Keratinocyte (primary cell): ENCODE measurements at regions not wholly inside any gene's neighbourhood (a gene's known extent, or its start where the extent isn't known, plus 50 kb on each side); places are given as distances from the start of the nearest gene placed in this dataset.

ENCODE experiments used
- DNase-seq: peaks from one replicate; pipeline ENCODE4 v3.0.0-alpha.2; 2011; ENCODE audit warnings: low read depth, missing footprints, low spot score
- FAIRE-seq: peaks from 2 replicates; lab custom pipeline; 2011; peaks lifted over from hg19 to GRCh38; lab: Jason Lieb, UNC
- H2AFZ ChIP-seq: 2 replicates; pipeline ENCODE4 v1.6.0; 2012; ENCODE audit warnings: low read length, control low read depth, inconsistent platforms; ENCODE audit not compliant: control insufficient read depth
- H3K27ac ChIP-seq: 2 replicates; pipeline ENCODE4 v1.5.1; 2011; ENCODE audit warnings: low read length; ENCODE audit not compliant: control insufficient read depth, insufficient read depth
- H3K27me3 ChIP-seq: 3 replicates; pipeline ENCODE4 v1.6.0; 2011; ENCODE audit warnings: low read length; ENCODE audit not compliant: control insufficient read depth, insufficient read depth; ENCODE audit errors: extremely low read depth
- H3K36me3 ChIP-seq, 2 experiments: 2 replicates in 1 of 2; 3 replicates in 1 of 2; pipeline ENCODE4 v1.5.1; 2011; ENCODE audit warnings: low read length in 2 of 2, mild to moderate bottlenecking in 1 of 2; ENCODE audit not compliant: control insufficient read depth in 2 of 2, insufficient read depth in 2 of 2; ENCODE audit errors: extremely low read depth in 1 of 2
- H3K4me1 ChIP-seq: 3 replicates; pipeline ENCODE4 v1.5.1; 2011; ENCODE audit warnings: low read length; ENCODE audit not compliant: control insufficient read depth, insufficient read depth; ENCODE audit errors: extremely low read depth
- H3K4me2 ChIP-seq: 3 replicates; pipeline ENCODE4 v1.6.0; 2011; ENCODE audit warnings: low read depth, low read length; ENCODE audit not compliant: control insufficient read depth, insufficient read depth; ENCODE audit errors: extremely low read depth
- H3K4me3 ChIP-seq, 3 experiments: fragments of 200-600 bp in 1 of 3; sonication (generic) in 1 of 3; 2 replicates in 2 of 3; 3 replicates in 1 of 3; pipeline ENCODE4 v1.5.1; 2011 to 2016; ENCODE audit warnings: low read length in 3 of 3, mild to moderate bottlenecking in 3 of 3, control low read depth in 2 of 3, inconsistent platforms in 1 of 3, low read depth in 1 of 3, mixed read lengths in 1 of 3, mixed run types in 1 of 3, moderate library complexity in 1 of 3; ENCODE audit not compliant: control insufficient read depth in 2 of 3, insufficient read depth in 2 of 3; ENCODE audit errors: extremely low read depth in 1 of 3
- H3K79me2 ChIP-seq: 2 replicates; pipeline ENCODE4 v1.6.0; 2012; ENCODE audit warnings: low read length; ENCODE audit not compliant: control insufficient read depth, insufficient read depth
- H3K9ac ChIP-seq: 3 replicates; pipeline ENCODE4 v1.6.0; 2011; ENCODE audit warnings: low read length; ENCODE audit not compliant: control insufficient read depth, insufficient read depth; ENCODE audit errors: extremely low read depth
- H3K9me1 ChIP-seq: 3 replicates; pipeline ENCODE4 v1.6.0; 2011; ENCODE audit warnings: low read length; ENCODE audit not compliant: control insufficient read depth, insufficient read depth; ENCODE audit errors: extremely low read depth
- H3K9me3 ChIP-seq: 2 replicates; pipeline ENCODE4 v1.5.1; 2012; ENCODE audit warnings: low read depth, low read length; ENCODE audit not compliant: control insufficient read depth
- H4K20me1 ChIP-seq: 3 replicates; pipeline ENCODE4 v1.6.0; 2011; ENCODE audit warnings: low read length; ENCODE audit not compliant: control insufficient read depth, insufficient read depth; ENCODE audit errors: extremely low read depth
- CTCF ChIP-seq, 3 experiments: IDR thresholded peaks in 1 of 3; conservative IDR thresholded peaks in 1 of 3; optimal IDR thresholded peaks in 1 of 3; 2 replicates in 2 of 3; 3 replicates in 1 of 3; pipeline versions ENCODE3 to v1.5.1; 2011; ENCODE audit warnings: low read length in 3 of 3, mild to moderate bottlenecking in 3 of 3, moderate library complexity in 2 of 3, control low read depth in 1 of 3, inconsistent platforms in 1 of 3; ENCODE audit not compliant: insufficient read depth in 2 of 3; ENCODE audit errors: extremely low read depth in 1 of 3
- EZH2 ChIP-seq: IDR thresholded peaks from one replicate; pipeline ENCODE4 v1.6.1; 2012; ENCODE audit warnings: inconsistent platforms, mild to moderate bottlenecking, low read length, moderate library complexity
- dilution Hi-C: fragments of 300-500 bp; cut with MboI; formaldehyde crosslinking; loops from one replicate; pipeline ENCODE4 v1.7.0; 2020; ENCODE audit warnings: low sequenced_read_pairs; ENCODE audit not compliant: extremely low pct_ligation_motif_present

- no peaks in the 10 kb centered on the region for H3K9me3 ChIP-seq
- H3K36me3 ChIP-seq, result no peaks in the 10 kb centered on the region
- H3K27ac ChIP-seq, result no peak overlapping the region
- H3K9me1 ChIP-seq, result no peaks in the 10 kb centered on the region
- no peak overlapping the region for H2AFZ ChIP-seq
- H3K4me3 ChIP-seq, result no peak overlapping the region
- no peak for TF ChIP-seq CTCF (optimal IDR thresholded peaks at IDR 0.05 in 1 of 3, IDR thresholded peaks at IDR 0.05 in 1 of 3, conservative IDR thresholded peaks at IDR 0.05 in 1 of 3; ENCODE audit: extremely low read depth in 1 of 3, insufficient read depth in 2 of 3, low read length in 3 of 3)
- TF ChIP-seq EZH2, result no peak
- H3K79me2 ChIP-seq, result no peaks in the 10 kb centered on the region
- no peak overlapping the region for H3K4me2 ChIP-seq
- H3K4me1 ChIP-seq, result no peaks in the 10 kb centered on the region
- H3K9ac ChIP-seq, result no peak overlapping the region
- FAIRE-seq, result peak; percentile 52
- dilution Hi-C loops, result no loop called here
- no peak for DNase-seq
- H3K27me3 ChIP-seq, result no peaks in the 10 kb centered on the region
- H4K20me1 ChIP-seq, result no peaks in the 10 kb centered on the region
Observed at GRCh38 chr12:130090542-130090941, 71.7 kb upstream of the FZD10 start.

DNA sequence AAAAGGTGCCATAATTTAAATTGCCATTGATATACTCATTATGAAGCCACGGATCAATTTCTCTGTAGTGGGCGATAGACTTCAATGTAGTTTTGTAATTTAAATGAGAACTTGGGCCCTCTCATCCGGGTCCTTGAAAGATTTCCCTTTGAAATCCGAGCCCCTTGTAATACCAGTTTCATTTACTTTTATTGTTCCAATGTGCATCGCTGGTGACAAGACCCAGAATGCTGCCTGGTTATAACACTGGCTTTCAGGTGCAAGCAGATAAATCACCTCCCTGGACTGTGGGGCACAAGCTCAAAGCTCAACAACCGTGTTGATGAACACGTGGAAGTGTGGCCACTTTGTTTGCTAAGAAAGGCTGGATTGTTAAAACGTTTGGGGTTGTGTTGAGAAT lies 68.9 kb upstream of the FZD10 start:
- FAIRE-seq (no peak), DNase-seq (no peak)
- H3K4me2 ChIP-seq, result no peak overlapping the region
- dilution Hi-C loops, result no loop called here
- no peak overlapping the region for H3K4me3 ChIP-seq
- H2AFZ ChIP-seq, result no peak overlapping the region
- no peak for TF ChIP-seq EZH2
- no peak for TF ChIP-seq CTCF (optimal IDR thresholded peaks at IDR 0.05 in 1 of 3, IDR thresholded peaks at IDR 0.05 in 1 of 3, conservative IDR thresholded peaks at IDR 0.05 in 1 of 3; ENCODE audit: extremely low read depth in 1 of 3, insufficient read depth in 2 of 3, low read length in 3 of 3)
- no peaks in the 10 kb centered on the region for H4K20me1 ChIP-seq
- no peaks in the 10 kb centered on the region for H3K9me1 ChIP-seq
- peaks cover 17% of the 10 kb centered on the region for H3K4me1 ChIP-seq
- no peaks in the 10 kb centered on the region for H3K27me3 ChIP-seq
- no peak overlapping the region for H3K27ac ChIP-seq
- no peaks in the 10 kb centered on the region for H3K9me3 ChIP-seq
- H3K36me3 ChIP-seq, result no peaks in the 10 kb centered on the region
- no peak overlapping the region for H3K9ac ChIP-seq
- no peaks in the 10 kb centered on the region for H3K79me2 ChIP-seq
